ENCODE measurements at regions not wholly inside any gene's neighbourhood (a gene's known extent, or its start where the extent isn't known, plus 50 kb on each side); places are given as distances from the start of the nearest gene placed in this dataset.

DNA sequence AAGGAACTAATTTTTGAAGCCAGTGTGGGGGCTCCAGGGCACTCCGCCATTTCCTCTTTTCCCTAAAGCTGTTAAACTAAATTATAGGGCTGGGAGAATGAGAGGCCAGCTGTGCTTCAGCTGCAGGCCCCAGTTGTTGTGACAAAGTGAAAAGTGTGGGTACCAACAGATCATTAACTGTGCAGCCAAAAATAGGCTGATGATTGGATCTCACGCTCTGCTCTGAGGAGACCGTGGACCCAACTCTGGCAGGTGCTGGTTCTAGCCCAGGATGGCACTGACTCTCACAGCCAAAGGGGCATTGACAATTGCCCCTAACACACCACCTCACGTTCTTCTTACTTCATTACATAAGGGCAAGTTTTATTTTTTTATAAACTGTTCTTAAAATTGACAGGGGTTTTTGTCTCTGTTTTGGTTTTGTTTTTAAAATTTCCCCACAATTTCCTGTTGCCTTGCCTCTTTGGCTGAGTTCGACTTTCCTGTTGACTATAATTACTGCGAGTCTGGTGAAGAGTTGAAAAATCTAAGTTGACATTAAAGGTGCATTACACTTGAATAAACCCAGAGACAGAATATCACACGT is 391.0 kb downstream of the FGF9 start:
- TF ChIP-seq, protein P1, sequence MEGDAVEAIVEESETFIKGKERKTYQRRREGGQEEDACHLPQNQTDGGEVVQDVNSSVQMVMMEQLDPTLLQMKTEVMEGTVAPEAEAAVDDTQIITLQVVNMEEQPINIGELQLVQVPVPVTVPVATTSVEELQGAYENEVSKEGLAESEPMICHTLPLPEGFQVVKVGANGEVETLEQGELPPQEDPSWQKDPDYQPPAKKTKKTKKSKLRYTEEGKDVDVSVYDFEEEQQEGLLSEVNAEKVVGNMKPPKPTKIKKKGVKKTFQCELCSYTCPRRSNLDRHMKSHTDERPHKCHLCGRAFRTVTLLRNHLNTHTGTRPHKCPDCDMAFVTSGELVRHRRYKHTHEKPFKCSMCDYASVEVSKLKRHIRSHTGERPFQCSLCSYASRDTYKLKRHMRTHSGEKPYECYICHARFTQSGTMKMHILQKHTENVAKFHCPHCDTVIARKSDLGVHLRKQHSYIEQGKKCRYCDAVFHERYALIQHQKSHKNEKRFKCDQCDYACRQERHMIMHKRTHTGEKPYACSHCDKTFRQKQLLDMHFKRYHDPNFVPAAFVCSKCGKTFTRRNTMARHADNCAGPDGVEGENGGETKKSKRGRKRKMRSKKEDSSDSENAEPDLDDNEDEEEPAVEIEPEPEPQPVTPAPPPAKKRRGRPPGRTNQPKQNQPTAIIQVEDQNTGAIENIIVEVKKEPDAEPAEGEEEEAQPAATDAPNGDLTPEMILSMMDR (conservative IDR thresholded peaks at IDR 0.05; ENCODE audit: low read depth, low read length) = no peak
- no peak overlapping the region for H3K4me3 ChIP-seq (ENCODE audit: low read length)
- DNase-seq (ENCODE audit: low read depth) = no peak

DNA sequence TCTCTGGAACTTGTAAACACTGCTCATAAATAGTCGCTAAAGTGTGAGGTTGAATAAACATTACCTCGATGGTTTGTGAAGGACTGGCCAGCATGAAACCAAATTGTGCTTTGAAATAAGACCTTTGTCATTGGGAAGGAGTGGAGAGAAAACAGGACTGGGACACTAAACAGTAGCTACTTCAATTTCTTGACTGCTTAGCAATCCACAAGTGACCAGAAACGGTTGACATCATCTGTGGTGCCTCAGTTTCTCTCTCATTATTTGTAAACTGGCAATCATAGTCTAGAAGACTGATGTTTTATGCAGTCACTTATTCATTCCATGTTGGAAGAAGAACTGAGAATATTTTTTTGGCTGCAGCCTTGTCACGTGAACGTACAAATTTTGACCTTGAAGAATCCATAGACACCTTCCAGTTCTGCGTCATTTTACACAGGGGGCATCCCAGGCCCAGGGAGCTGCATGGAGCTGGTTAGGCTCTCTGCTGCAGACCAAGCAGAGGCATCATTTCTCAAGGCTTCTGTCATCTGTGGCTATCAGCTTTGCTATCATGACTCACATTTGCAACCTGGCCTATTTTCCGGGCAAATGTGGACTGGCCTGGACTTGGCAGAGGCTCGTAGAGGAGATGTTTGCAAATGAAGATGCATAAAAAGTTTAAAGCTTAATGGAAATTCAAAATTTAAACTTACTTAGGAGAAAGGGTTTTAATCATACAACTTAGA is 391.8 kb downstream of the FGF9 start:
- TF ChIP-seq, protein P1 (conservative IDR thresholded peaks at IDR 0.05; ENCODE audit: low read depth, low read length) = no peak
- H3K4me3 ChIP-seq (ENCODE audit: low read length) = no peak overlapping the region
- no peak for DNase-seq (ENCODE audit: low read depth)

DNA sequence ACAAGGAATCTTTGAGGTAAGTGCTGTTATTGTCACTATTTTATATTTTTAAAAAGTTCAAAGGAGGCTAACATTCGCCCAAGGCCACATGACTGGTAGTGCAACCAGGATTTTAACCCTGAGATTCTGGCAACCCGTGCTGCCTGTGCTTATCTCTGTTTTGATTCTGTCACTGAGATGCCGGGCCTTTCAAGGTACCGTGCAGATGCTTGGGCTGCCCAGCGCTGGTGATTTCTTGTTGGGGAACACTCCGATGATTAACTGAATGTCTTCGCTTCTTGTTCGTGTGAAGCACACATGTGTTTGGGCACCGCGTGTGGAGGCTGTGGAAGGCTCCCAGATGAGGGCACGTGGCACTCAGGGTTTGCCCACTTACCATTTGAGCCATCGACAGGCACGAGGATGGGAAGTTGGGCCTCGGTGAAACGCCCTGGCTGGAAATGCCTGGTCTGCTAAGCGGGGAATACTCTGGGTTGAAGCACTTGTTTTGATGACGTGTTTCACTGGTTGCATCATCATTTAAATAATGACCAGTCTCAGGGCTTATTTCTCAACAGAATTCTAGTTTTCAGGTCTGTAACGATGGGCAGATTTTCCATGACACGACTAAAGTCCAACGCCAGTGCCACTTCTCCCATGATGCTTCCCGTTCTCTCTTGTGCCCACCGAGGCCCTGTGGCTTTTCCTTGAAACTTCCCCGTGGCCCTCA is 392.7 kb downstream of the FGF9 start:
- no peak for DNase-seq (ENCODE audit: low read depth)
- TF ChIP-seq, protein P1 (conservative IDR thresholded peaks at IDR 0.05; ENCODE audit: low read depth, low read length) = no peak
- no peak overlapping the region for H3K4me3 ChIP-seq (ENCODE audit: low read length)

DNA sequence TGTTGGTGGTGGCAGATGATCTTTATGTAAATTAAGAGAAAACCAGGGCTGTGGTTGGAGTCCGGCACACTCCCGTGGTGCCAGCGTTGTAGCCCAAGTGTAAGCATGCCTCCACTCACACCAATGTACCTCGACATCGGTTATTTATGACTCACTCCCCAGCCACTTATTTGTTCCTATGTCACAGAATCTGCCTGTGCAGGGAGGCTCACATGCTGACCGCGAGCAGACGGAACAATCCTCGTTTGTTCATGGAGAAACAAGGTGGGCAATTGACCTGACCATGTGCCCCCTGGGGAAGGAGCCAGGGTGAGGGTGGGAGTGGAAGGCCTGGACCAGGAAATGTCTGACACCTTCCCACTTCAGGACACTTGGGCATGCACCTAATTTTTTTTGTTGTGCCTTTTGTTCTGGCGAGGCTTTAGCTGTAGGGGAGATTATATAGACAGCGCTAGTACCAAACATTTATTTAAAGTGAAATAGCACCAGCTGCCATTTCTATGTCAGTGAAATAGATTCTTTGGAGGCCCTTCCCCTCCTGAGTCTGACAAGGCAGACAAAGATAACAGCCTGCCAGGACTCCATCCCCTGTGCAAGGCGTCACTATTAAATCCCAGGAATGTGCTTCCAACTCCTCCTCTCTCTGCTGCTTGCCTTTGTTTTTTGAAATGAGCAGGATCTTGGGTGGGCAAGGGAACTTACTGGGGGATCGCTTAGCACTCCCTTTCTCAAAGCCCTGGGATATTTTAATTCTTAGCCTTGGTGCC is 394.2 kb downstream of the FGF9 start:
- TF ChIP-seq, protein P1 (conservative IDR thresholded peaks at IDR 0.05; ENCODE audit: low read depth, low read length) = no peak
- no peak for DNase-seq (ENCODE audit: low read depth)
- no peak overlapping the region for H3K4me3 ChIP-seq (ENCODE audit: low read length)

DNA sequence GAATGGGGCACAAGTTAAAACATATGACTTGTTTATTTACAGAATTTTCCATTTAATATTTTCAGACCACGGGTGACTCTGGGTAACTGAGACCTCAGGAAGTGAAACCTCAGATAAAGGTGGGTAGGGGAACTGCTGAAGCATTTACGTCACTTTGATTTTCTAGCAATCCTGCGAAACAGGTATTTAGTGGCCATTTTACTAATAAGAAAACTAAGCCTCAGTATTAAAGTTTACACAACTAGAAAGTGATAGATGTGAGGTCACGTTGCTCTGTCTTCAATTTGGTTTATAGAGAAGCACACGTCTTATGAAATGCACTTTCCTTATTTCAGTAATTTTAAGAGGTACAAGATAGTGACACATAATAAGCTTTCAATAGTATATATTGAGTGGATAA is 402.8 kb downstream of the FGF9 start:
- TF ChIP-seq, protein P1 (conservative IDR thresholded peaks at IDR 0.05; ENCODE audit: low read depth, low read length) = no peak
- no peak for DNase-seq (ENCODE audit: low read depth)

DNA sequence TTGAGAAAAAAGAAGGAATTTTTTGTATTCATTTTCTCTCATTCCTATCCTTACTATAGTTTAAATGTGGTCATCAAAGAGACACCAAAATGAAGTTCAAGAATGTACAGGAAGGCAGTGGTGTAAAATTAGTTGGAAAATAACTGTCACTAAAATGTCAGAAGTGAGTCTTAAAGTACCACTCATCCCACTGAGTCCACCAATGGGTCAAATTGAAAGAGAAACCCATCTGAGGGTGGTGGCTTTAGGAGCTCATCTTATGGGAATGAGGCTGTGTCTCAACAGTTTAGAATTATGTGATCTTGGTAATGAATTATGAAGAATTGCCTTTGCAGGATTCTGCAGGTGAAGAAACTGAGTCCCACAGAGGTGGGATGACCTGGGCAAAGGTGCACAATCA is 403.5 kb downstream of the FGF9 start:
- TF ChIP-seq, protein P1 (conservative IDR thresholded peaks at IDR 0.05; ENCODE audit: low read depth, low read length) = no peak
- DNase-seq (ENCODE audit: low read depth) = no peak

More for the DNA sequence above, 402.8 kb downstream of the FGF9 start:
- H3K4me3 ChIP-seq (ENCODE audit: low read length) = no peak overlapping the region

More for the DNA sequence above, 403.5 kb downstream of the FGF9 start:
- no peak overlapping the region for H3K4me3 ChIP-seq (ENCODE audit: low read length)

All from retinal pigment epithelial cell (primary cell).